ENCODE measurements at regions not wholly inside any gene's neighbourhood (a gene's known extent, or its start where the extent isn't known, plus 50 kb on each side); places are given as distances from the start of the nearest gene placed in this dataset.
A peak's percentile ranks its signal among the peaks of the same experiment; 100 is the strongest.
"Not testable (repeated sequence)": the region's sequence is repeated elsewhere in the genome, so short reads cannot be mapped to it uniquely, and the experiment has no call there.

DNA sequence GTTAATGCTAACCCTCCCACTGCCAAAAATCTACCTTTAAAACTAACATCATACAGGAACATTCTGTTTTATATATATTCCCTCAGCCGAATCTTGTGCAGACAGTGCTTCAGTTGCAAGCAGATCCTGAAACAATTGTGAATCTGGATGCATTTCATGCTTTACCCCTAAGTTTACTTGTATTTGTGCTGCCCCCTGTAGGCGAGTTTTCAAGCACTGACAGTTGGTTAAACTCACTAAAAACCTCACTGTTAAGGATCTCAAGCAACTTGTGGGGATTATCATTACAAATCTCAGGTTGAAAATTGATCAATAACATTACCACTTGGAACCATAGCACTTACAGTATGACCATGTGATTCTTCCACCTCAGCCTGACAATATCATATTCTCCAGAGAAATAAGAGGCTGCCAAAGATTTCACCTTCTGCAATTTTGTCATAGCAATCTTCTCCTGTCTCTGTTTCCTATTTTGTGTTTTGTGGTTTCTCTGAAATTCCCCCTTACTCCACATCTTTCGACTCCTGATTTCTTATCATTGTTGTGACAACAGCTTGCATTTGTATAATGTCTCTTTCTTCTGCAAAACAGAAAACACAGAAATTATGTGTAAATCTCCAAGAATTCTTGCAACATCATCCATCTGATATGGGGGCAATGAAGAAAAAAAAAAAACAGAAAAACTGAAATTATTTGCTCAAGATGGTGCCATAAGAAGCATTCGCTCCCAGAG, 354.6 kb upstream of the SETBP1 start:
- DNase-seq (ENCODE audit: low spot score): peak; percentile 61

DNA sequence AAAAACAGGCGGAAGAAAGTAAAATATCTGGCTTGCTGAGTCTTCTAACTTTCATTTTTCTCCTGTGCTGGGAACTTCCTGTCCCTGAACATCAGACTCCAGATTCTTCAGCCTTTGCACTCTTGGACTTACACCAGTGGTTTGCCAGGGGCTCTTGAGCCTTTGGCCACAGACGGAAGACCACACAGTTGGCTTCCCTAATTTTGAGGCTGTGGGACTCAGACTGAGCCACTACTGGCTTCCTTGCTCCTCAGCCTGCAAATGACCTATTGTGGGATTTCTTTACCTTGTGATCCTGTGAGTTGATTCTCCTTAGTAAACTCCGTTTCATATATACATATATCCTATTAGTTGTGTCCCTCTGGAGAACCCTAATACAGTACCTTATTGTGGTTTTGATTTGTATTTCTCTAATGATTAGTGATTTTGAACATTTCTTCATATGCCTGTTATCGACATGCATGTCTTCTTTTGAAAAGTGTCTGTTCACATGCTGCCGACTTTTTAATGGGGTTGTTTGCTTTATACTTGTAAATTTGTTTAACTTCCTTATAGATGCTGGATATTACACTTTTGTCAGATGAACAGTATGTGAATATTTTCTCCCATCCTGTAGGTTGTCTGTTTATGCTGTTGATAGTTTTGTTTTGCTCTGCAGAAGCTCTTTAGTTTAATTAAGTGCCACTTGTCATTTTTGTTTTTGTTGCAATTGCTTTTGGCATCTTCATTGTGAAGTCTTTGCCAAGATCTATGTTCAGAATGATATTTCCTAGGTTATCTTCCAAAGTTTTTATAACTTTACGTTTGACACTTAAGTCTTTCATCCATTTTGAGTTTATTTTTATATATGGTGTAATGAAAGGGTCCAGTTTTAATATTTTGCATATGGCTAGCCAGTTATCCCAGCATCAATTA, 348.8 kb upstream of the SETBP1 start:
- no peak for DNase-seq (ENCODE audit: low spot score)

DNA sequence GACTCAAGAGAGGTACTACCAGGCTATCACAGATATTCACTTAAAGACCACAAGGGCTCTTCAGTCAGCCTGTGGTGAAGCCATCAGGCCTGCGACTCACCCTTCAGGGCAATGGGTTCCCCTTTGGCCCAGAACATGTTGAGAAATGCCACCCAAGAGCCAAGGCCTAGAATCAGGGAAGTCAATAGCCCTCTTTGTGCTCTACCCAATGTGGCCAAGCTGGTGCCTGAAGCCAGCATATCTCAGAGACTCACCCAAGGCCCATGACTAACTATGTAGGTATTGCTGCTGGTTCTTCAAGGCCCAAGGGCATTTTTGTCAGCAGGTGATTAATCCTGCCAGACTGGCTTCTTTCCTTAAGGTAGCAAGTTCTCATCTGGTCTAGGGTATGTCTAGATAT, 338.9 kb upstream of the SETBP1 start:
- DNase-seq (ENCODE audit: low spot score): no peak

DNA sequence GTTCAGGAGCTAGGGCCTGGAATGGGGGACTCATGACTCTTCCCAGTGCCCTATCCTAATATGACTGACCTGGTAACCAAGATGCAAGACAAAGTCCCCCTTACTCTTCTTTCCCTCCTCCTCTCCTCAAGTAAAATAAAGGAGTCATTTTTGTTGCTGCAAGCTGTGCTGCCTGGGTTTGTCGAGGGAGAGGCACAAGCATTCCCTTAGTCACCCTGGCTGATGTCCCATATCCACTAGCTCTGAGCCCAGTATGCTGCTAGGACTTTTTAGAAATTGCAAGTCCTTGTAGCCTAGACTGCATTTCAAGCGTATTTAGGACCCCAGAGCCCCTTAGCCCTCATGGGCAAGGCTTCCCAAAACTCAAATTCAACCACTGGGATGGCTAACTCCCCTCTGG, 338.5 kb upstream of the SETBP1 start:
- no peak for DNase-seq (ENCODE audit: low spot score)

DNA sequence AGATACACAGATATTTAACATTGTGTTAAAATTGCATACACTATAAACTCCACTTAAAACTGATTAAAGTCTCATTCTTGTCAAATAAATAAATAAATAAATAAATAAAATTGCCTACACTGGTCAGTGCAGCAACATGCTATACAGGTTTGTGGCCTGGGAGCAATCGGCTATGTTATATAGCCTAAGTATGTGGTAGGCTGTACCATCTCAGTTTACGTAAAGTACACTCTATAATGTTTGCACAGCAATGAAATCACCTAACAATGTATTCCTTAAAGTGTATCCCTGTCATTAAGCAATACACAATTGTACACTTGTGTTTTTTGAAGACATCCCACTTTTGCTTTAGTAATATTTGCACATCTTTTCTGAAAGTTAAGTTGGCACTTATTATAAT, 337.7 kb upstream of the SETBP1 start:
- DNase-seq (ENCODE audit: low spot score): no peak

DNA sequence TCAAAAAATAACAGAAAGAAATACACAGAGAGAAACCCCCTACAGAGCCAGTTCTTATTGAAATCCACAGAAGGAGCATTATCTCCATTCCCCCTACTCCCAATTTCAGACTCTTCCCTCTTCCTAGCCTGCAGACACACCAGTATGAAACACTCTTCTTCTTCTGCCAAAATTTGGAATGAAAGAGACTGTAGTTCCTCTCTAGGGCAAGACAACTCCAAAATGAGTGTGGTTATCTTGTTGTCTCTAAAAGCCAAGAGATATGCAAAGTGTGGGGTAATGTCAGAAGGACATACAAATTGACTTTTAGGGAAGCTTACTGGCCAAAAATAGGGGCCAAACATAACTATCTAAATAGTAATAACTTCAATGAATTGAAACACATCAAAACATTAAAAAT, 337.1 kb upstream of the SETBP1 start:
- DNase-seq (ENCODE audit: low spot score): no peak

DNA sequence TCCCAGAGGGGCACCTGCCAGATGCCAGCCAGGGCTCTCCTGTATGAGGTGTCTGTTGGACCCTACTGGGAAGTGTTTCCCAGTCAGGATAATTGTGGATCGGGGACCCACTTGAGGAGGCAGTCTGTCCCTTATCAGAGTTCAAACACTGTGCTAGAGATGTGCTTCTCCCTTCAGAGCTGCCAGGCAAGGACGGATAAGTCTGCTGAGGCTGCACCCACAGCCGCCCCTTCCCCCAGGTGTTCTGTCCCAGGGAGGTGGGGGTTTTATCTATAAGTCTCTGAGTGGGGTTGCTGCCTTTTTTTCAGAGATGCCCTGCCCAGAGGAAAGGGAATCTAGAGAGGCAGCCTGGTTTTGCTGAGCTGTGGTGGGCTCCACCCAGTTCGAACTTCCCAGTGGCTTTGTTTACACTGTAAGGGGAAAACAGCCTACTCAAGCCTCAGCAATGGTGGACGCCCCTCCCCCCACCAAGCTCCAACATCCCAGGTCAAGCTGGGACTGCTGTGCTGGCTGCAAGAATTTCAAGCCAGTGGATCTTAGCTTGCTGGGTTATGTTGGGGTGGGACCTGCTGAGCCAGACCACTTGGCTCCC, 324.0 kb upstream of the SETBP1 start:
- no peak for DNase-seq (ENCODE audit: low spot score)

DNA sequence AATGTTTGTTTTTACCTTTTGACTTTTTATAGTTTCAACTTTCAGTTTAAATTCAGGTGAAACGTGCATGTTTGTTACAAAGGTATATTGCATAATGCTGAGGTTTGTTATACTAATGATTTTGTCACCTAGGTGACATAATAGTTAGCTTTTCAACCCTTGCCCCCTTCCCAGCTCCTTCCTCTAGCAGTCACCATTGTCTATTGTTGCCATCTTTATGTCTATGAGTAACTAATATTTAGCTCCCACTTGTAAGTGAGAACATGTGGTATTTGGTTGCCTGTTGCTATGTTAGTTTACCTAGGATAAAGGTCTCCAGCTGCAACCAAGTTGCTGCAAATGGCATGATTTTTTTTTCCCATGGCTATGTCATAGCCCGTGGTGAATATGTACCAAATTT, 322.3 kb upstream of the SETBP1 start:
- no peak for DNase-seq (ENCODE audit: low spot score)

DNA sequence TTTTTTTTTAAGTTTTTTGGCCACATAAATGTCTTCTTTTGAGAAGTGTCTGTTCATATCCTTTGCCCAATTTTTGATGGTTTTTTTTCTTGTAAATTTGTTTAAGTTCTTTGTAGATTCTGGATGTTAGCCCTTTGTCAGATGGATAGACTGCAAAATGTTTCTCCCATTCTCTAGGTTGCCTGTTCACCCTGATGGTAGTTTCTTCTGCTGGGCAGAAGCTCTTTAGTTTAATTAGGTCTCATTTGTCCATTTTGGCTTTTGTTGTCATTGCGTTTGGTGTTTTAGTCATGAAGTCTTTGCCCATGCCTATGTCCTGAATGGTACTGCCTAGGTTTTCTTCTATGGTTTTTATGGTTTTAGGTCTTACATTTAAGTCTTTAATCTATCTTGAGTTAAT, 320.9 kb upstream of the SETBP1 start:
- DNase-seq (ENCODE audit: low spot score): not testable (repeated sequence)

DNA sequence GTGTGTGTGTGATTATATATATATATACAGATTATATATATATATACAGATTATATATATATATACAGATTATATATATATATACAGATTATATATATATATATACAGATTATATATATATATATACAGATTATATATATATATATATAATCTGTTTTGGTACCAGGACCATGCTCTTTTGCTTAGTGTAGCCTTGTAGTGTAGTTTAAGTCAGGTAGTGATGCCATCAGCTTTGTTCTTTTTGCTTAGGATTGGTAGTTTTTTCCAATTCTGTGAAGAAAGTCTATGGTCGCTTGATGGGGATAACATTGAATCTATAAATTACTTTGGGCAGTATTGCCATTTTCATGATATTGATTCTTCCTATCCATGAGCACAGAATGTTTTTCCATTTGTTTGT, 318.5 kb upstream of the SETBP1 start:
- DNase-seq (ENCODE audit: low spot score): not testable (repeated sequence)

DNA sequence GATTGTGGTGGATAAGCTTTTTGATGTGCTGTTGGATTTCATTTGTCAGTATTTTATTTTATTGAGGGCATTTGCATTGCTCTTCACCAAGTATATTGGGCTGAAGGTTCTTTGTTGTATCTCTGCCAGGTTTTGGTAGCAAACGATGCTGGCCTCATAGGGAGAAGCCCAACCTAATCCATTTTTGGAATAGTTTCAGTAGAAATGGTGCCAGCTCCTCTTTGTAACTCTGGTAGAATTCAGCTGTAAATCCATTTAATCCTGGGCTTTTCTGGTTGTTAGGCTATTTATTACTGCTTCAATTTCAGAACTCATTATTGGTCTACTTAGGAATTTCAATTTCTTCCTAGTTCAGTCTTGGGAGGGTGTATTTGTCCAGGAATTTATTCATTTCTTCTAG, 309.8 kb upstream of the SETBP1 start:
- no peak for DNase-seq (ENCODE audit: low spot score)

DNA sequence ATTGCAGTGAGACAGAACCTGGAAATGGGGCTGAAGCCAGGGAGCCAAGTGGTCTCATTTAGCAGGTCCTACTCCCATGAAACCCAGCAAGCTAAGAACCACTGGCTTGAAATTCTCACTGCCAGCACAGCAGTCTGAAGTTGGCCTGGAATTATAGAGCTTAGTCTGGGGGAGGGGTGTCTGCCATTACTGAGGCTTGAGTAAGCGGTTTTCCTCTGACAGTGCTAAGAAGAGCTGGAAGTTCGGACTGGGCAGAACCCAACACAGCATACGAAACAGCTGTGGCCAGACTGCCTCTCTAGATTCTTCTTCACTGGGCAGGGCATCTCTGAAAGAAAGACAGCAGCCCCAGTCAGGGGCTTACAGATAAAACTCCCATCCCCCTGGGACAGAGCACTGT, 305.7 kb upstream of the SETBP1 start:
- no peak for DNase-seq (ENCODE audit: low spot score)

DNA sequence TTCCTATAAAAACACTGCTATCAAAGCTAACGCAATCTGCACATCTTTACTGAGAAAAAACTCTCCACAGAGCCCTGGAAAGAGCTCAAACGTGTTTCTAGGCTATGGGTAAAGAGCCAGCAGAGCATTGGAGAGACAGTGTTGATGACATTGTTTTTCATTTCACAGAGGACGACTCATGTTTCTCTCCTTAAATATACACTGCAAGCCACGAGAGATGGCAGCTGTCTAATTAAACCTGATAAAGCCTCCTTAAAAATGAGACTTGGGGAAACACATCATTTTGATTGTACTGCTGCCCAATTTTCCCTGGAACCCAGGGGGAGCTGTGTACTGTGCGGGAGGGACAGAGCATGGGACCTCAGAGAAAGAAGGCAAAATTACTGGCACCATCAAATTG, 294.3 kb upstream of the SETBP1 start:
- no peak for DNase-seq (ENCODE audit: low spot score)

DNA sequence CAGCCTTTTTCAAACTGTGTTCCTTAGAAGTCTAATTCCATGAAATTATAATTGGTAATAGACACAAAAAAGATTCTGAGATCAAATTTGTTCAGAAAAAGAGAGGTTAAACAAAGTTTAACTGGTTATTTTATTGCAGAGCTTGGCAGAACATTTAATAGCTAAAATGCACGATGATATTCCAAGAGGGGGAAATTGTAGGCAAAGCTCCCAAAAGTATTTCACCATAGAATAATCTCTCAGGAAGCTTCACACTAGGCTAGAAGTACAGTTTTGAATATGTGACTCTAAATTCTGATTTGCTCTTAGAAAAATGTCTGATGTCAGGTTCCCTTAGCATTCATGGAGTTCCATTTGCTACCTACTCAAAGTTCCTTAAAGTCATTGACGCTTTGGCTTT, 292.4 kb upstream of the SETBP1 start:
- DNase-seq (ENCODE audit: low spot score): no peak

DNA sequence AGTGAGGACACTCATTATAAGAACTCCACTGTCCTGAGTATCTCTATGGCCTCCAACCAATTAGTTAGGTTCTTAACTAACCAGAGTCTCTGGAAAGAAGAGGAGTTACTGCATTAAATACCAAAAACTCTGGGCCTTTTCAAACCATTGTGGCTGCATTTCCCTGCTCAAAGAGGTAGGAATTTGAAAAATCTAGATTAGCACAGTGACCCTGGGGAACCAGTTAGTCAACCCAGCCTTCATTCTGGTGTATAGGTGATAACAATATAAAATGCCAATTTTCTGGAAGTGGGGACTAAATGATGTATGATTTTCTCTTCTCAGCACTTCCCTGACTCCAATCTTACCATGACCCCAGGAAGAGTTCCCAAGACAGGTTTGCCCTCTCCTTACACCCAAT, 287.8 kb upstream of the SETBP1 start:
- DNase-seq (ENCODE audit: low spot score): no peak

DNA sequence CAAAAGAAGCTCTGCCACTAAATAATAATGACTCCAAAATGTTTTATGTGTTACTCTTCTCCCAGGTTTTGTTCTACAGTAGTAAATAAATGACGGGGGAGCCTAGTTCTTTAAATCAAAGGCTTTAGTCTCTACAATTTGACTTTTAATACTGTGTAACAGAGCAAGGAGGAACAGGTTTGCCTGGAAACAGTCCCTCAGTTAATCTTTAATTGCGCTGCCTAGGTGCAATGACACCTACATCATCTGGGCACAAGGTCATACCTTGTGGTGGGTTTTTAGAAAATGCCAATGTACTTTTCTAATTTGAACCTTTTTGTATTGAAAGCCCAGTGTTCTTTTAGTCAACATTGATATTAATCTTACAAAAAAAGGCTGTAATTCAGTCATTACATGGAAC, 287.3 kb upstream of the SETBP1 start:
- no peak for DNase-seq (ENCODE audit: low spot score)

DNA sequence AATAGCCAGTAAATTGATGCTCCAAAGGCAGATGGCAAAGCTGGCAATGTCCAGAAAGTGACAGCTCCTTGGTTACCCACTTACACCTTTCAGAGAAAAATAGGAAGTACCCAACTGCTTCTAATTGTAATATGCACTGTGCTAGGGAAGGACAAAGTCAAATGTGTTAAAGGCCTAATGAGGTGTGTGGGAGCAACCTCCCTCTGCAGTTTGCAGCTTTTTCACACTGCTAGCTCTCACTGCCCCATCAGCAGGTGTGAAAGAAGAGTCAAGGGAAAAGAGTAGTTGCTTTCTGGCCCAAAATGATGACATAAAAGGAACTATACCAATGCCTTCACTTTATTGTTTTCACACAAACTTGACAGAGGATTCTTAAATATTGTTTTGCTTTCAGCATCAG, 284.1 kb upstream of the SETBP1 start:
- no peak for DNase-seq (ENCODE audit: low spot score)

DNA sequence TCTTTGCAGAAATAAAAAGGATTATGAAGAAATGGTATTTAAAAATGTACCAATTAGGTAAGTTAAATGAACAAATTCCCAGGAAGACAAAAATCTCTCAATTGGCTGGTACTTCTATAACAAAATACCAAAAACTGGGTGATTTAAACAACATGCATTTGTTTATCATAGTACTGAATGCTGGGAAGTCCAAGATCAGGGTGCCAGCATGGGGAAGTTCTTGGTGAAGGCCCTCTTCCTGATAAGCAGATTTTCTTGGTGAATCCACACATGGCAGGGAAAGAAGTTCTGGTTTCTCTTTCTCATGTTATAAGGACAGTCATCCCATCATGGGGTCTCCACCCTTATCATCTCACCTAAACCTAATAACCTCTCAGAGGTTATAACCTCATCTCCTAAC, 271.6 kb upstream of the SETBP1 start:
- no peak for DNase-seq (ENCODE audit: low spot score)

DNA sequence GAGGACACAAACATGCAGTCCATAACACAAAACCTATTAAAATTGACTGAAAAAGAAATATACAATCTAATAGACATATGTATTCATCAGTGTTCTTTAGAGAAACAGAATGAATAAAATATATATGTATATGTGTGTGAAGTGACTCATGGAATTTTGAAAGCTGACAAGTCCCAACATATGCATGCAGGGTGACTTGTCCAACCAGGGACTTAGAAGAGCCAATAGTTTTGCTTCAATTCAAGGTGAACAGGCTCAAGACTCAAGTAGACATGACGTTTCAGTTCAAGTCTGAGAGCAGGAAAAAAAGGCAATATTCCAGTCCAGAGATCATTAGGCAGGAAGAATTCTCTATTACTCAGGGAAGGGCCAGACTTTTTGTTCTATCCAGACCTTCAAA, 271.2 kb upstream of the SETBP1 start:
- no peak for DNase-seq (ENCODE audit: low spot score)

DNA sequence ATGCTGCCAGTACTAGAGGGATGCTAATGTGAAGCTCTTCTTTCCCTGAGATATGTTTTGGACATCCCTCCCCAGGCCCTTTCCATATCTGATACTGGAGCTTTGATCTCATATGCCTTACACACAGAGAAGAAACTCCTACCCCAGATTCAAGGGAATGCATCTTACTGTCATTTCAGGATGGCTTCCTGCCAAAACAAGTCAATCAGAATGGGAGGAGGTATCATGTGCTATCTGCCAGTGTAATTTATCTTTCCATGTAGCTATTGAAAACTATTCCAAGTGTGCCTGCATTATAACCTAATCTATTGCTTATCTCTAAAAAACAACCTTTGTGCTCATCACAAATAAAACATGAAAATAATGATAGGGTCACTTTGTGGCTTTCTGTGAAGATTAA, 269.9 kb upstream of the SETBP1 start:
- no peak for DNase-seq (ENCODE audit: low spot score)

DNA sequence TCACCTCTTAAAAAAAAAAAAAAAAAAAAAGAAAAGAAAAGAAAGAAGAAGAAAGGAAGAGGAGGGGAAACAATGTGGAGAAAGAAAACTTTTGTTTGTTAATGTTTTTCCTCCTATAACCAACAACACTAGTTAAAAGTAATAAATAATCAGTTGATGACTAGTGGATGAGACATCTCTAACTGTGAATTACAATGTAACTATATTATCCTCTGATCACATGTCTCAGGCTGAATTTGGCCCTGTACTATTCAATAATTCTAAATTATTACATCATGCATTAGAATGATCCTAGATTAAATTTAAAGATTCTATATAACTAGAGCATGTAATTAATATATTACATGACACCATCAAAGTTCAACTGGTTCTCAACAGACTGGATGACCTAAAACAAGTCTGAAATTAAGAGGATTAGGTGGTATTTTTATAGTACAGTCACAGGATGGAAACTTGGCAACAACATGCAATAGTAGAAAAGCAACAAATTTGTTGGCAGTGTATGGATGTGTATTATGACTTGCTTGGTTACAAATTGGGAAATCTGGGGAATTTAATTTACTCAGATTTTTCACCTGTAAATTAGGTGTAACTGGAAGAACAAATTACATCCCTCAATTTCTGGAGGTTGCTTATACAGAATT, 269.3 kb upstream of the SETBP1 start:
- DNase-seq (ENCODE audit: low spot score): no peak

DNA sequence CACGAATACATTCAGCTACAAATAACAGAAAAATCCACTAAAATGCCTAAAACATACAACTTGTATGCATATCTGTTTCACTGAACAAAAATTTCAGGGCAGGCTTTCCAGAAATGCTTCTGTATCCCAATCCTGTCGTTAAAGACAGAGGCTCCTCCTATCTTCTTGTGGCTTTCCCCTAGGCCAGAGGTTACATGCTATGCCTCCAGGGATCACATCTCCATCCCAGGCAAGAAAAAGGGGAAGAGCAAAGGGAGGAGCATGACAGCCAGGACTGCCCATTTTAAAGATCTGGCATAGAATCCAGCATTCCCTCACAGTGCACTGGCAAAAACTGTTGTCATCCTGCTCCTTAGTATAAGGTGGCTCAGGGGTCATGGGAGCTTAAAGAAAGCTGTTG, 268.7 kb upstream of the SETBP1 start:
- DNase-seq (ENCODE audit: low spot score): no peak

Data from ecto neural progenitor cell (in vitro differentiated cells).